ENCODE measurements at regions not wholly inside any gene's neighbourhood (a gene's known extent, or its start where the extent isn't known, plus 50 kb on each side); places are given as distances from the start of the nearest gene placed in this dataset.

DNA sequence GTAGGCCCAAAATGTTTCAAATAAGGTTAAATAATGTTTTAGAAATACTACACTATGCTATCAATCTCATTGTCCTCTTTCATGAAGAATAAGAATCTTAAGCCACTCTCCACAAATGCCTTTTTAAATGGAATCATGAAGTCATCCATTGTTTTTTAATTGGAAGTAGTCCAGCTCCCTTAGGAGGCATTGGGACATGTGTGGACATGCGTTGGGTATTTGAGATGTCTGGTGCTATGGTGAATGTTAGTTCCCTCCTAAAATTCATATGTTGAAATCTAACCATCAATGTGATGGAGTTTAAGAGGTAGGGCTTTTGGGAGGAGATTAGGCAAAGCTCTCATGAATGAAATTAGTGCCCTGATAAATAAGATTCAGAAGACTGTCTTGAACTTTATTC lies 289.0 kb downstream of the C4orf33 start:
- Histone ChIP-seq H3K4me1 (ENCODE audit: control insufficient read depth in 1 of 2, insufficient read depth in 2 of 2, low read length in 2 of 2) (no peaks in the 10 kb centered on the region), H3K9me3 (ENCODE audit: control insufficient read depth in 1 of 2, low read length in 2 of 2) (no peaks in the 10 kb centered on the region), H3K4me3 (ENCODE audit: low read depth in 1 of 2, low read length in 2 of 2) (no peak overlapping the region), H3K27me3 (ENCODE audit: control insufficient read depth in 1 of 2, insufficient read depth in 2 of 2, low read length in 2 of 2) (peaks cover 0 to 5% of the 10 kb centered on the region in 2 donors), H3K9ac (ENCODE audit: low read depth in 1 of 2, low read length in 2 of 2) (no peak overlapping the region), H3K36me3 (ENCODE audit: control insufficient read depth in 1 of 2, insufficient read depth in 2 of 2, low read length in 2 of 2) (no peaks in the 10 kb centered on the region), H3K27ac (ENCODE audit: low read depth, low read length) (no peak overlapping the region)

DNA sequence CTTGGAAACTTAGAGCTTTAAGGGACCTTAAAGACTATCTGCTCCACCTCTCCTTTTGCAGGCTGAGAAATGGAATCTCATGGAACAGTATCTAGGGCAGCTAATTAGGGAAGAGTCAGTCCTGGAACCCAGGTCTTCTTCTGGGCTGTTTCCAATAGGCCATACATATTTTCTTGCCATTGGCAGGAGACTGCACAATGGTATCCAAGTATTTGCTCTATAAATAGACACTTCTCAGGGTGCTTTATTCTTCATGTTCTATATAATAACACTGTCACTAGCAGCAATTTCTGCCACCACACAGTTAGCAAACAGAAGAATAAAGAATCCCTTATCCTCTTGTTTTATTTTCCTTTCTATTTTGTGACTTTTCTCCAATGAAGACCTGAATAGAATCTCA lies 291.7 kb downstream of the C4orf33 start:
- Histone ChIP-seq H3K36me3 (ENCODE audit: control insufficient read depth in 1 of 2, insufficient read depth in 2 of 2, low read length in 2 of 2) (no peaks in the 10 kb centered on the region), H3K27me3 (ENCODE audit: control insufficient read depth in 1 of 2, insufficient read depth in 2 of 2, low read length in 2 of 2) (no peaks in the 10 kb centered on the region), H3K4me3 (ENCODE audit: low read depth in 1 of 2, low read length in 2 of 2) (no peak overlapping the region), H3K4me1 (ENCODE audit: control insufficient read depth in 1 of 2, insufficient read depth in 2 of 2, low read length in 2 of 2) (no peaks in the 10 kb centered on the region), H3K9ac (ENCODE audit: low read depth in 1 of 2, low read length in 2 of 2) (no peak overlapping the region), H3K27ac (ENCODE audit: low read depth, low read length) (no peak overlapping the region), H3K9me3 (ENCODE audit: control insufficient read depth in 1 of 2, low read length in 2 of 2) (no peaks in the 10 kb centered on the region)

DNA sequence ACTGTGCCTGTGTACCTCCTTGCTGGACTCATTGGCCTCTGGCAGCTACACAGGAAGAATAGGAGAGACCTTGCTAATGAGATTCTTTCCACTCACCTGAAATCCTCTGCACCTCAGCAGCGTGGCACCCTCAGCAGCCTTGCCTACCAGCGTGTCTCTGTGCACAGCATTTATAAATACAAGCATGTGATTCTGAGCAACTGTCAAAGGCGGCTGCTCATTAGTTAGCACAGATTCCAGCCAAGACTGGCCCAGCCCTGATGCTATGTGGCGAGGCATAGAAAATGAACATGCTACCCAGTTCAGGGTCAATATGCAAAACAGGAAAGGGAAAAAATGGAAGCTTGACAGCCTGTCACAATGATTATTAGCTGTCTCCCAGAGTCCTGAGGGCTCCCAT lies 298.0 kb downstream of the C4orf33 start:
- Histone ChIP-seq H3K27ac (ENCODE audit: low read depth, low read length) (no peak overlapping the region), H3K9me3 (ENCODE audit: control insufficient read depth in 1 of 2, low read length in 2 of 2) (peaks cover 0 to 3% of the 10 kb centered on the region in 2 donors), H3K36me3 (ENCODE audit: control insufficient read depth in 1 of 2, insufficient read depth in 2 of 2, low read length in 2 of 2) (no peaks in the 10 kb centered on the region), H3K9ac (ENCODE audit: low read depth in 1 of 2, low read length in 2 of 2) (no peak overlapping the region), H3K4me1 (ENCODE audit: control insufficient read depth in 1 of 2, insufficient read depth in 2 of 2, low read length in 2 of 2) (no peaks in the 10 kb centered on the region), H3K4me3 (ENCODE audit: low read depth in 1 of 2, low read length in 2 of 2) (no peak overlapping the region), H3K27me3 (ENCODE audit: control insufficient read depth in 1 of 2, insufficient read depth in 2 of 2, low read length in 2 of 2) (no peaks in the 10 kb centered on the region)

DNA sequence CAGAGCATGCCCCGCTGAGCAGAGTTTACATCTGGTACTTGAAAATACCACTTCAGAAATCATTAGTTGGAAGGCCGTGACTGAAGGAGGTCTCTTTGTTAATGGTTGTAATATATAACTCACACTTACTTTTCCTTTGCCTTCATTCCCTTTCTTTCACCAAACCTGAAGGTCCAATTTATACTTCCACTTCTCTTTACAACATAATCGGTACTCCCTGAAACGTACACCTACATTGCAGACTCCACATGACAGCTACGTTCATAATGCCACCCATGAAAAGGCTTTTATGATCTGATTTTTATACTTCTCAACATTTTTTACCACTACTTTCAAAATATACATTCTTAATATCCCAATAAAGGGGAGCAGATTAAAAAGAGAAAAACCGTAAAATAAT lies 298.7 kb downstream of the C4orf33 start:
- no peak overlapping the region for H3K27ac ChIP-seq (ENCODE audit: low read depth, low read length)
- no peak overlapping the region for H3K9ac ChIP-seq (ENCODE audit: low read depth in 1 of 2, low read length in 2 of 2)
- H3K27me3 ChIP-seq (ENCODE audit: control insufficient read depth in 1 of 2, insufficient read depth in 2 of 2, low read length in 2 of 2) = no peaks in the 10 kb centered on the region

DNA sequence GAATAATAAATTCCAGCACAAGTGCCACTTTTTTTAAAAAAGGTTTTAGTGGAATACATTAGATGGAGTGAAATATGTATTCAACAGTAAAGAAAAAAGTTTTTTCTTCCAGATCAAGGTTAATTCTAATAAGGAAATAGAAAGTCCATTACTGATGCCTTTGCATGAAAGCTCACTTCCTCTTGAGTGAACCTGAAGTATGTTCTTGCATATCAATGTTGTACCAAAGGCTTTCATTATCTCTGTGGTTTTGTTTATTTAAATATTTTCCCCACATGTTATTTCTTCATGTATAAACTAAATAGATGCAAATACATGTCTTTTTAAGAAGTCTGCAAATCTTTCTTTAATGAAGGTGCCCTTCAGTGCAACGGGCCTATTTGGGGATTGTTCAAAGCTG lies 307.9 kb downstream of the C4orf33 start:
- no peaks in the 10 kb centered on the region for H3K36me3 ChIP-seq (ENCODE audit: control insufficient read depth in 1 of 2, insufficient read depth in 2 of 2, low read length in 2 of 2)
- H3K4me3 ChIP-seq (ENCODE audit: low read depth in 1 of 2, low read length in 2 of 2) = no peak overlapping the region
- H3K27me3 ChIP-seq (ENCODE audit: control insufficient read depth in 1 of 2, insufficient read depth in 2 of 2, low read length in 2 of 2) = no peaks in the 10 kb centered on the region
- H3K9ac ChIP-seq (ENCODE audit: low read depth in 1 of 2, low read length in 2 of 2) = no peak overlapping the region
- no peaks in the 10 kb centered on the region for H3K9me3 ChIP-seq (ENCODE audit: control insufficient read depth in 1 of 2, low read length in 2 of 2)
- no peak overlapping the region for H3K27ac ChIP-seq (ENCODE audit: low read depth, low read length)
- no peaks in the 10 kb centered on the region for H3K4me1 ChIP-seq (ENCODE audit: control insufficient read depth in 1 of 2, insufficient read depth in 2 of 2, low read length in 2 of 2)

More for the DNA sequence above, 298.7 kb downstream of the C4orf33 start:
- Histone ChIP-seq H3K9me3 (ENCODE audit: control insufficient read depth in 1 of 2, low read length in 2 of 2) (peaks cover 0 to 3% of the 10 kb centered on the region in 2 donors), H3K4me3 (ENCODE audit: low read depth in 1 of 2, low read length in 2 of 2) (no peak overlapping the region), H3K4me1 (ENCODE audit: control insufficient read depth in 1 of 2, insufficient read depth in 2 of 2, low read length in 2 of 2) (no peaks in the 10 kb centered on the region), H3K36me3 (ENCODE audit: control insufficient read depth in 1 of 2, insufficient read depth in 2 of 2, low read length in 2 of 2) (no peaks in the 10 kb centered on the region)

DNA sequence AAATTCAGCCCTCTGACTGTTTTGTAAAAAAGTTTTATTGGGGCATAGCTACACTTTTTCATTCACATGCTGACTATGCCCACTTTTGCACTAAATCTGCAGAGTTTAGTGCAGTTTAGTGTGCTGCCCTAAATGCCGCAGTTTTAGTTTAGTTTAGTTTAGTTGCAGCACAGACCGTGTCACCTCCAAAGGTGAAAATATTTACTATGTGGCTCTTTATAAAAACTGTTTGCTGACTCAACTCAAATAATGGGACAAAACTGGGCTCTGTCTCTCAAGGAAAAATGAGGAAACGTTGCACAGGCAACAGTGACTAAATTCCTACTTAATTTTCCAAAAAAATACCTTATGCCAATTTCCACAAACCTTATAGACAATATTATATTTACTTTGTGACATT lies 314.2 kb downstream of the C4orf33 start:
- Histone ChIP-seq H3K4me3 (ENCODE audit: low read depth in 1 of 2, low read length in 2 of 2) (no peak overlapping the region), H3K27ac (ENCODE audit: low read depth, low read length) (no peak overlapping the region), H3K27me3 (ENCODE audit: control insufficient read depth in 1 of 2, insufficient read depth in 2 of 2, low read length in 2 of 2) (no peaks in the 10 kb centered on the region), H3K4me1 (ENCODE audit: control insufficient read depth in 1 of 2, insufficient read depth in 2 of 2, low read length in 2 of 2) (no peaks in the 10 kb centered on the region), H3K9ac (ENCODE audit: low read depth in 1 of 2, low read length in 2 of 2) (no peak overlapping the region), H3K9me3 (ENCODE audit: control insufficient read depth in 1 of 2, low read length in 2 of 2) (no peaks in the 10 kb centered on the region), H3K36me3 (ENCODE audit: control insufficient read depth in 1 of 2, insufficient read depth in 2 of 2, low read length in 2 of 2) (no peaks in the 10 kb centered on the region)

DNA sequence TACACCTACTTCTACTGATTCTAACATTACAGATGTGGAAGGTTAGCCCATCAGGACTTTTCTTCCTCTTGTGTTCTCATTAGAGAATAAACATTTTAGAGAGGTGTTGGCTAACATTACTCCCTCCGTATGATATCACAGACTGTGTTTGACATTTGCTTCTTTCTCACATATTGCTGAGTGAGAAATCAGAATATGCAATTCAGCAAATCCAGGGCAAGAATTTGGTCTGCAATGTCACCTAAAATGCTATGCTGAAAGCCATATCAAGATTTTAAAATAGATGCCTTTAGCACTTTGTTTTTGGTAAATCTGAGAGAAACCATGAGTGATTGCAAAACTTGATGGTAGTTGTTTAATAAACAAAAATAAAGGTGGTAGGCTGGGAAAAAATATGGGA lies 319.1 kb downstream of the C4orf33 start:
- H3K4me1 ChIP-seq (ENCODE audit: control insufficient read depth in 1 of 2, insufficient read depth in 2 of 2, low read length in 2 of 2) = no peaks in the 10 kb centered on the region
- H3K4me3 ChIP-seq (ENCODE audit: low read depth in 1 of 2, low read length in 2 of 2) = no peak overlapping the region
- H3K27me3 ChIP-seq (ENCODE audit: control insufficient read depth in 1 of 2, insufficient read depth in 2 of 2, low read length in 2 of 2) = no peaks in the 10 kb centered on the region
- H3K9ac ChIP-seq (ENCODE audit: low read depth in 1 of 2, low read length in 2 of 2) = no peak overlapping the region
- no peaks in the 10 kb centered on the region for H3K9me3 ChIP-seq (ENCODE audit: control insufficient read depth in 1 of 2, low read length in 2 of 2)
- no peaks in the 10 kb centered on the region for H3K36me3 ChIP-seq (ENCODE audit: control insufficient read depth in 1 of 2, insufficient read depth in 2 of 2, low read length in 2 of 2)
- no peak overlapping the region for H3K27ac ChIP-seq (ENCODE audit: low read depth, low read length)

DNA sequence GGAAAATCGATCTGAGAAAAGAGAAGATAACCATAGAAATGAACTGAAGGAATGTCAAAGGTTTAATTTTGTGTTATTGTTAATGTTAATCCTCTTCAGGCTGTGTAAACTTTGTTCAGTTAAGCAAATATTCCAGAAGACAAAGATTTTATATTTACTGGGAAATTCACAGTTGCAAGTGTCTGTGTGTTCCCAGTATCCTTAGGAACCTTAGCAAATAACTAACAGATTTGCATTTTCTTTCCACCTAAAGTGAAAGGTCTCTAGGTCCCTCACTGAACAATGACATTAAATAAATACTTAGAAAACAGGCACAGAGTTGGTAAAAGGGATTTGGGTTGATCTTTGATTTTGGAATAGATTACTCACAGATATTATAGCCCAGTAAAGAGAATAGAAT lies 324.7 kb downstream of the C4orf33 start:
- H3K27me3 ChIP-seq (ENCODE audit: control insufficient read depth in 1 of 2, insufficient read depth in 2 of 2, low read length in 2 of 2) = no peaks in the 10 kb centered on the region
- no peak overlapping the region for H3K9ac ChIP-seq (ENCODE audit: low read depth in 1 of 2, low read length in 2 of 2)
- H3K36me3 ChIP-seq (ENCODE audit: control insufficient read depth in 1 of 2, insufficient read depth in 2 of 2, low read length in 2 of 2) = no peaks in the 10 kb centered on the region
- H3K4me1 ChIP-seq (ENCODE audit: control insufficient read depth in 1 of 2, insufficient read depth in 2 of 2, low read length in 2 of 2) = no peaks in the 10 kb centered on the region
- H3K27ac ChIP-seq (ENCODE audit: low read depth, low read length) = no peak overlapping the region
- no peaks in the 10 kb centered on the region for H3K9me3 ChIP-seq (ENCODE audit: control insufficient read depth in 1 of 2, low read length in 2 of 2)
- no peak overlapping the region for H3K4me3 ChIP-seq (ENCODE audit: low read depth in 1 of 2, low read length in 2 of 2)

DNA sequence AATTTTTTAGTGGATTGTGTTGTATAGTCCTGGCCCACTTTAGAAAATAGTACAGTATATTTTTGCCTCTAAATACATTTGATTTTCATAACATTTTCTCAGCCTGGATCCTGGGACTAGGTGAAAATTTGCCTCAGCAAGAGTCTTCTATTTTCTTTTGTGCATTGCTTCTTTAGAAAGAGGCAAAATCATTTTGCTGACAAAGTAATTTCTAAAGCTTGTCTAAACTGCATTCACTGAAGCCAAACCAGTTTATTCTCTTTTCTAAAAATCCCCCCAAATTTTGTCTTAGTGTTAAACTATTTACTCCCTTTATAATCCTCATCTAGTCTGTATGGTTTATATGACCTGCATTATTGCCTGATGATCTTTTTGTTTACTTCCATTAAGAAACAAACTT lies 326.3 kb downstream of the C4orf33 start:
- Histone ChIP-seq H3K36me3 (ENCODE audit: control insufficient read depth in 1 of 2, insufficient read depth in 2 of 2, low read length in 2 of 2) (no peaks in the 10 kb centered on the region), H3K4me1 (ENCODE audit: control insufficient read depth in 1 of 2, insufficient read depth in 2 of 2, low read length in 2 of 2) (no peaks in the 10 kb centered on the region), H3K27ac (ENCODE audit: low read depth, low read length) (no peak overlapping the region), H3K9me3 (ENCODE audit: control insufficient read depth in 1 of 2, low read length in 2 of 2) (no peaks in the 10 kb centered on the region), H3K27me3 (ENCODE audit: control insufficient read depth in 1 of 2, insufficient read depth in 2 of 2, low read length in 2 of 2) (no peaks in the 10 kb centered on the region), H3K4me3 (ENCODE audit: low read depth in 1 of 2, low read length in 2 of 2) (no peak overlapping the region), H3K9ac (ENCODE audit: low read depth in 1 of 2, low read length in 2 of 2) (no peak overlapping the region)

DNA sequence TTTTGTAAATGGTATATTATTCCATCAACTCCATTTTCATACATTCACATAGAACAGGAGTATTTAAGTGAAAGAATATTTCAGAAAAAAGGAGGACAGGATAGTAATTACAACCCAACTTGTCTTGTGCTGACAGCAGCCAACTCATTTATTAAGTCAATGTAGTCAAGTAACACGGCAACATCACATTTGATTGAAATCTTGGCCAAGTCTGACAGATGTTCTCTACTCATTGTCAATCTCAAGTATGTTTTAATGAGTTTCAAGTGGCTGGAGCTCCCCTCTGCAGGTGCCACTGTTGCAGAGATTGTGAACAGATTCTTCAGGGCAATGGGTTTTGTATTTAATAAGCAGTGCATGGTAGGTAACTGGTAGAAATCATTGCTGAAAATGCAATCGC lies 332.5 kb downstream of the C4orf33 start:
- H3K27me3 ChIP-seq (ENCODE audit: control insufficient read depth in 1 of 2, insufficient read depth in 2 of 2, low read length in 2 of 2) = no peaks in the 10 kb centered on the region

More for the DNA sequence above, 332.5 kb downstream of the C4orf33 start:
- no peaks in the 10 kb centered on the region for H3K36me3 ChIP-seq (ENCODE audit: control insufficient read depth in 1 of 2, insufficient read depth in 2 of 2, low read length in 2 of 2)
- no peak overlapping the region for H3K4me3 ChIP-seq (ENCODE audit: low read depth in 1 of 2, low read length in 2 of 2)
- H3K9me3 ChIP-seq (ENCODE audit: control insufficient read depth in 1 of 2, low read length in 2 of 2) = no peaks in the 10 kb centered on the region
- H3K9ac ChIP-seq (ENCODE audit: low read depth in 1 of 2, low read length in 2 of 2) = no peak overlapping the region
- no peak overlapping the region for H3K27ac ChIP-seq (ENCODE audit: low read depth, low read length)
- no peaks in the 10 kb centered on the region for H3K4me1 ChIP-seq (ENCODE audit: control insufficient read depth in 1 of 2, insufficient read depth in 2 of 2, low read length in 2 of 2)
